ENCODE measurements at regions not wholly inside any gene's neighbourhood (a gene's known extent, or its start where the extent isn't known, plus 50 kb on each side); places are given as distances from the start of the nearest gene placed in this dataset.
"Not testable (repeated sequence)": the region's sequence is repeated elsewhere in the genome, so short reads cannot be mapped to it uniquely, and the experiment has no call there.

- H3K27me3 ChIP-seq (ENCODE audit: insufficient read depth, low read length), result no peaks in the 10 kb centered on the region
- no peak overlapping the region for H3K4me2 ChIP-seq (ENCODE audit: low read length)
- H3K27ac ChIP-seq (ENCODE audit: low read depth, low read length), result no peak overlapping the region
- no peak for TF ChIP-seq CTCF (IDR thresholded peaks at IDR 0.05; ENCODE audit: insufficient read depth, low read depth, low read length)
- TF ChIP-seq EZH2 (IDR thresholded peaks at IDR 0.05; ENCODE audit: insufficient read depth, low read length), result no peak
- no peak overlapping the region for H3K9ac ChIP-seq (ENCODE audit: low read length)
- peaks cover 3% of the 10 kb centered on the region for H3K4me1 ChIP-seq (ENCODE audit: insufficient read depth, low read length)
- H4K20me1 ChIP-seq (ENCODE audit: insufficient read depth, low read length), result no peaks in the 10 kb centered on the region
- DNase-seq (ENCODE audit: low read depth) (no peak), FAIRE-seq (no peak)
- H3K9me3 ChIP-seq (ENCODE audit: insufficient read depth, low read depth, low read length), result no peaks in the 10 kb centered on the region
- Mint-ChIP-seq H3K9me3 (ENCODE audit: unreplicated experiment) (peaks cover 6% of the 10 kb centered on the region), H3K4me1 (ENCODE audit: low read depth, unreplicated experiment) (peaks cover 8% of the 10 kb centered on the region), H3K27ac (ENCODE audit: unreplicated experiment) (no peak overlapping the region), H3K4me3 (ENCODE audit: unreplicated experiment) (no peak overlapping the region), H3K36me3 (ENCODE audit: low read depth, unreplicated experiment) (no peaks in the 10 kb centered on the region), H3K27me3 (ENCODE audit: low read depth, unreplicated experiment) (no peaks in the 10 kb centered on the region)
- H2AFZ ChIP-seq (ENCODE audit: low read depth, low read length), result no peak overlapping the region
- no peak overlapping the region for H3K4me3 ChIP-seq (ENCODE audit: insufficient read depth, low read depth, low read length)
- no peaks in the 10 kb centered on the region for H3K79me2 ChIP-seq (ENCODE audit: insufficient read depth, low read length)
- no peaks in the 10 kb centered on the region for H3K36me3 ChIP-seq (ENCODE audit: insufficient read depth, low read length)
Observed at GRCh38 chr9:14989811-14990210, 79.6 kb upstream of the FREM1 start.

- H2AFZ ChIP-seq (ENCODE audit: low read depth, low read length); H3K4me1 ChIP-seq (ENCODE audit: insufficient read depth, low read length); H3K4me1 Mint-ChIP-seq (ENCODE audit: low read depth, unreplicated experiment); H3K27ac Mint-ChIP-seq (ENCODE audit: unreplicated experiment); H3K79me2 ChIP-seq (ENCODE audit: insufficient read depth, low read length); H3K36me3 ChIP-seq (ENCODE audit: insufficient read depth, low read length); H3K4me3 ChIP-seq (ENCODE audit: insufficient read depth, low read depth, low read length); DNase-seq (ENCODE audit: low read depth); H4K20me1 ChIP-seq (ENCODE audit: insufficient read depth, low read length); H3K4me3 Mint-ChIP-seq (ENCODE audit: unreplicated experiment); H3K4me2 ChIP-seq (ENCODE audit: low read length); H3K27me3 Mint-ChIP-seq (ENCODE audit: low read depth, unreplicated experiment); H3K36me3 Mint-ChIP-seq (ENCODE audit: low read depth, unreplicated experiment); H3K9me3 Mint-ChIP-seq (ENCODE audit: unreplicated experiment); H3K27ac ChIP-seq (ENCODE audit: low read depth, low read length); H3K27me3 ChIP-seq (ENCODE audit: insufficient read depth, low read length); FAIRE-seq; H3K9ac ChIP-seq (ENCODE audit: low read length); H3K9me3 ChIP-seq (ENCODE audit: insufficient read depth, low read depth, low read length): not testable (repeated sequence)
Observed at GRCh38 chr9:14989336-14989735, 79.1 kb upstream of the FREM1 start.

GRCh38 chr9:14987858-14988257 lies 77.6 kb upstream of the FREM1 start:
- H3K4me1 ChIP-seq (ENCODE audit: insufficient read depth, low read length), result no peaks in the 10 kb centered on the region
- Mint-ChIP-seq H3K27ac (ENCODE audit: unreplicated experiment) (no peak overlapping the region), H3K27me3 (ENCODE audit: low read depth, unreplicated experiment) (no peaks in the 10 kb centered on the region), H3K9me3 (ENCODE audit: unreplicated experiment) (peaks cover 4% of the 10 kb centered on the region), H3K36me3 (ENCODE audit: low read depth, unreplicated experiment) (no peaks in the 10 kb centered on the region), H3K4me1 (ENCODE audit: low read depth, unreplicated experiment) (peaks cover 3% of the 10 kb centered on the region), H3K4me3 (ENCODE audit: unreplicated experiment) (no peak overlapping the region)
- no peak overlapping the region for H3K9ac ChIP-seq (ENCODE audit: low read length)
- no peak overlapping the region for H3K27ac ChIP-seq (ENCODE audit: low read depth, low read length)
- no peaks in the 10 kb centered on the region for H3K27me3 ChIP-seq (ENCODE audit: insufficient read depth, low read length)
- H3K9me3 ChIP-seq (ENCODE audit: insufficient read depth, low read depth, low read length), result no peaks in the 10 kb centered on the region
- FAIRE-seq (no peak), DNase-seq (ENCODE audit: low read depth) (no peak)
- no peak overlapping the region for H3K4me3 ChIP-seq (ENCODE audit: insufficient read depth, low read depth, low read length)
- H3K4me2 ChIP-seq (ENCODE audit: low read length), result no peak overlapping the region
- H3K79me2 ChIP-seq (ENCODE audit: insufficient read depth, low read length), result no peaks in the 10 kb centered on the region
- H4K20me1 ChIP-seq (ENCODE audit: insufficient read depth, low read length), result no peaks in the 10 kb centered on the region
- H2AFZ ChIP-seq (ENCODE audit: low read depth, low read length), result no peak overlapping the region
- TF ChIP-seq CTCF (IDR thresholded peaks at IDR 0.05; ENCODE audit: insufficient read depth, low read depth, low read length) (no peak), EZH2 (IDR thresholded peaks at IDR 0.05; ENCODE audit: insufficient read depth, low read length) (no peak)
- H3K36me3 ChIP-seq (ENCODE audit: insufficient read depth, low read length), result no peaks in the 10 kb centered on the region
